ENCODE measurements at regions not wholly inside any gene's neighbourhood (a gene's known extent, or its start where the extent isn't known, plus 50 kb on each side); places are given as distances from the start of the nearest gene placed in this dataset.

- no peak for TF ChIP-seq POLR2AphosphoS5 (IDR thresholded peaks at IDR 0.05; ENCODE audit: borderline replicate concordance, low read depth, low read length)
- no peak for TF ChIP-seq EZH2 (IDR thresholded peaks at IDR 0.05)
Observed at GRCh38 chr6:112967974-112968373, 620.8 kb downstream of the RFPL4B start.

Data from SK-N-MC (cell line).